ENCODE measurements at regions not wholly inside any gene's neighbourhood (a gene's known extent, or its start where the extent isn't known, plus 50 kb on each side); places are given as distances from the start of the nearest gene placed in this dataset.

DNA sequence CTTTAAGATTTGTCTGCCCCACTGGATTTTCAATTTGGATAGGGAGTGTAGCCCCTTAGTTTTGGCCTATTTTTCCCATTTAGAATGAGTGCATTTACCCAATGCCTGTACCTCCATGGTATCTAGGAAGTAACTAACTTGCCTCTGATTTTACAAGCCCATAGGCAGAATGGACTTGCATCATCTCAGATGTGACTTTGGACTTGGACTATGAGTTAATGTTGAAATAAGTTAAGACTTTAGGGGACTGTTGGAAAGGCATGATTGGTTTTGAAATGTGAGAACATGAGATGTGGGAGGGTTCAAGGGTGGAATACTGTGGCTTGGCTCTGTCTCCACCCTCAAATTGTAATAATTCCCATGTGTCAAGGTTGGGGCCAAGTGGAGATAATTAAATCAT is 2480.2 kb downstream of the PCDH7 start:
- H2BK15ac ChIP-seq (ENCODE audit: low read depth, low read length), result no peak overlapping the region
- H4K91ac ChIP-seq (ENCODE audit: insufficient read length, low read depth, low read length), result no peak overlapping the region
- no peak overlapping the region for H4K8ac ChIP-seq (replicated peaks; ENCODE audit: insufficient read length, low read depth, low read length)
- no peak overlapping the region; a peak in 1 of 7 replicates for H3K27ac Mint-ChIP-seq
- no peaks in the 10 kb centered on the region for H3K27me3 ChIP-seq (ENCODE audit: insufficient read depth, low read length)
- no peaks in the 10 kb centered on the region for H4K20me1 ChIP-seq (ENCODE audit: control insufficient read depth, insufficient read depth, insufficient read length)
- peaks cover 14 to 18% (median 15%) of the 10 kb centered on the region in 3 experiments for H3K36me3 Mint-ChIP-seq (ENCODE audit: insufficient read depth in 1 of 3, low read depth in 3 of 3)
- no peak overlapping the region for H2AK5ac ChIP-seq (ENCODE audit: insufficient read length, low read length)
- H3K23ac ChIP-seq (ENCODE audit: insufficient read length, low read depth, low read length), result no peak overlapping the region
- peaks cover 0 to 7% of the 10 kb centered on the region in 2 experiments; a peak in 2 of 4 replicates for H3K4me1 Mint-ChIP-seq
- H3K56ac ChIP-seq (ENCODE audit: insufficient read length, low read depth, low read length), result no peak overlapping the region
- H3K23me2 ChIP-seq (ENCODE audit: insufficient read length, low read depth, low read length, poor library complexity, severe bottlenecking), result no peaks in the 10 kb centered on the region
- H3K9me3 Mint-ChIP-seq, result peaks cover 15 to 27% of the 10 kb centered on the region in 2 experiments; a peak in 4 of 5 replicates
- H3K18ac ChIP-seq (ENCODE audit: insufficient read length, low read depth, low read length), result no peak overlapping the region
- no peak overlapping the region for H2BK20ac ChIP-seq (ENCODE audit: low read depth, low read length, poor library complexity, severe bottlenecking)
- no peak overlapping the region for H3K9ac ChIP-seq (ENCODE audit: extremely low read depth, insufficient read length, low read length)
- TF ChIP-seq, protein P1, sequence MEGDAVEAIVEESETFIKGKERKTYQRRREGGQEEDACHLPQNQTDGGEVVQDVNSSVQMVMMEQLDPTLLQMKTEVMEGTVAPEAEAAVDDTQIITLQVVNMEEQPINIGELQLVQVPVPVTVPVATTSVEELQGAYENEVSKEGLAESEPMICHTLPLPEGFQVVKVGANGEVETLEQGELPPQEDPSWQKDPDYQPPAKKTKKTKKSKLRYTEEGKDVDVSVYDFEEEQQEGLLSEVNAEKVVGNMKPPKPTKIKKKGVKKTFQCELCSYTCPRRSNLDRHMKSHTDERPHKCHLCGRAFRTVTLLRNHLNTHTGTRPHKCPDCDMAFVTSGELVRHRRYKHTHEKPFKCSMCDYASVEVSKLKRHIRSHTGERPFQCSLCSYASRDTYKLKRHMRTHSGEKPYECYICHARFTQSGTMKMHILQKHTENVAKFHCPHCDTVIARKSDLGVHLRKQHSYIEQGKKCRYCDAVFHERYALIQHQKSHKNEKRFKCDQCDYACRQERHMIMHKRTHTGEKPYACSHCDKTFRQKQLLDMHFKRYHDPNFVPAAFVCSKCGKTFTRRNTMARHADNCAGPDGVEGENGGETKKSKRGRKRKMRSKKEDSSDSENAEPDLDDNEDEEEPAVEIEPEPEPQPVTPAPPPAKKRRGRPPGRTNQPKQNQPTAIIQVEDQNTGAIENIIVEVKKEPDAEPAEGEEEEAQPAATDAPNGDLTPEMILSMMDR (conservative IDR thresholded peaks at IDR 0.05), result no peak
- H3T11ph ChIP-seq (ENCODE audit: low read length), result no peak overlapping the region
- no peak overlapping the region for H4K5ac ChIP-seq (ENCODE audit: insufficient read length, low read depth, low read length)
- H2BK12ac ChIP-seq (ENCODE audit: insufficient read length, low read depth, low read length), result no peak overlapping the region
- H3K4ac ChIP-seq (ENCODE audit: low read depth, low read length), result no peak overlapping the region
- H3K79me2 ChIP-seq (ENCODE audit: insufficient read depth, low read length), result no peaks in the 10 kb centered on the region
- H3K4me1 ChIP-seq (ENCODE audit: insufficient read depth, low read length), result no peaks in the 10 kb centered on the region
- no peak overlapping the region for H3K4me3 Mint-ChIP-seq
- H2BK5ac ChIP-seq (ENCODE audit: insufficient read length, low read length), result no peak overlapping the region
- no peak overlapping the region for H2BK120ac ChIP-seq (ENCODE audit: low read depth, low read length, poor library complexity, severe bottlenecking)
- H2AFZ ChIP-seq (ENCODE audit: low read length), result no peak overlapping the region
- no peak overlapping the region for H3K14ac ChIP-seq (ENCODE audit: insufficient read depth, low read length)
- no peaks in the 10 kb centered on the region for H3K9me3 ChIP-seq (ENCODE audit: control insufficient read depth, low read depth, low read length)
- H3K4me2 ChIP-seq (ENCODE audit: insufficient read depth, insufficient read length, low read length), result no peak overlapping the region
- no peak for DNase-seq
- H3K27ac ChIP-seq (ENCODE audit: insufficient read length, low read depth, low read length), result no peak overlapping the region
- H3K79me1 ChIP-seq (ENCODE audit: insufficient read depth, low read depth, low read length, poor library complexity, severe bottlenecking), result no peaks in the 10 kb centered on the region
- no peaks in the 10 kb centered on the region for H3K27me3 Mint-ChIP-seq (ENCODE audit: low read depth)

Data from H9 (cell line).